ENCODE measurements at regions not wholly inside any gene's neighbourhood (a gene's known extent, or its start where the extent isn't known, plus 50 kb on each side); places are given as distances from the start of the nearest gene placed in this dataset.
"Not testable (repeated sequence)": the region's sequence is repeated elsewhere in the genome, so short reads cannot be mapped to it uniquely, and the experiment has no call there.

DNA sequence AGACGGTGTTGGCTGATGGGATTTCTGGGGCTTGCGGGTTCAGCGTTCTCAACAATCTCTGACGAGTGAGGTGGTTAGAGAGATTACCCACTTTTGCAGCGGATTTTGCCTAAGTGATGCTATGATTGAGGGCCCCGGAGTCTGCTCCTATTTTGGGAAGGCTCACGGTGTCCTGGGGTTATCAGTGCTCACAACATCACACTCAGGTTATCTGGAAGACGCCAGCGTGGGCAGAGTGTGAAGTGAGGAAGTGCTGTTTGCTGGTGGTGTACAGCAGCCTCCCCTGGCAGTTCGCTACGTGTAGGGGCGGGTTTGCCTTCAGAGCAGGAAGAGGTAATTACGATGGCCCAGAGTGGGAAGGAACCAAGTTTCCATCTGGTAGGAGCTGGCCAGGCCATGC, 341.2 kb upstream of the IRX2 start:
- no peak for DNase-seq

- no peak for DNase-seq
Observed at GRCh38 chr5:3092211-3092610, 340.7 kb upstream of the IRX2 start.

DNA sequence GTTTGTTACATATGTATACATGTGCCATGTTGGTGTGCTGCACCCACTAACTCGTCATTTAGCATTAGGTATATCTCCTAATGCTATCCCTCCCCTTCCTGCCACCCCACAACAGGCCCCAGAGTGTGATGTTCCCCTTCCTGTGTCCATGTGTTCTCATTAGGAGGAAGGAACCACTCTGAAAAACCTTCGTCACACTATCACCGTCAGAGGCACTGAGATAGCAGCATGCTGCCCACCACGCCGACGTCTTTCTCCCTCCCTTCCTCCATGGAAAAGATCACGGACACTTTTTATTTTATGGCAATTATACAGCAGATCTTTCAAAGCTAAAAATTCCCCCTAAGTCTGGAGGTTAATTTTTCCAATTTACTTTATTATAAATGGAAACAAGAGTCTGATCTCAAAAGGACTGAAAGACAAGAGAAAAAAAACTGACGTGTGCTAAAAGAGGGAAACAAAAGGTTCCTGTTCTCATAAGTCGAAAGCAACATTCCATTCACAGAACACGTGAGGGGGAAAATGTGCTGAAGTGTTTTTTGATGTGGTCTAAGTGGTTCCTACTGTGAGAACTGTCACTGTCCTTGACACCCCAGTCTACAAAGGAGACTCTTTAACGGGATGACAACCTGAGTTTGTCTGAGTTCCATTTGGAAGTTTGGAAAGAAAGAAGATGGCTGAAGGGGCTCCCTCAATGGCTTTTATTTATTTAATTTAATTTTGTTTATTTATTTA, 339.7 kb upstream of the IRX2 start:
- DNase-seq = no peak

DNA sequence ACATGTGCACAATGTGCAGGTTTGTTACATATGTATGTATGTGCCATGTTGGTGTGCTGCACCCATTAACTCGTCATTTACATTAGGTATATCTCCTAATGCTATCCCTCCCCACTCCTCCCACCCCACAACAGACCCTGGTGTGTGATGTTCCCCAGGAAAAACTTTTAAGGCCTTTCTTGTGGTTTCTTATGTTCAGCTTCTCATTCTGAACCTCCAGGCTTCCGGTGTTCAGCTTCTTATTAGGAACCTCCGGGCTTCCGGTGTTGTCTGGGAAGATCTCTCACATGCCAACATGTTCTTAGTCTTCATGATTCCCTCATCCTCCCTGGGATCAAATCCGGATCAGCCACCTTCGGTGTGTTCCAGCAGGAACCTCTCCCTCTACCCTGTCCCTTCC, 338.8 kb upstream of the IRX2 start:
- DNase-seq = not testable (repeated sequence)

- no peak for DNase-seq
Observed at GRCh38 chr5:3080366-3080765, 328.9 kb upstream of the IRX2 start.

GRCh38 chr5:3077684-3078083, 326.2 kb upstream of the IRX2 start:
- DNase-seq = no peak

GRCh38 chr5:3075309-3075708, 323.8 kb upstream of the IRX2 start:
- no peak for DNase-seq

DNA sequence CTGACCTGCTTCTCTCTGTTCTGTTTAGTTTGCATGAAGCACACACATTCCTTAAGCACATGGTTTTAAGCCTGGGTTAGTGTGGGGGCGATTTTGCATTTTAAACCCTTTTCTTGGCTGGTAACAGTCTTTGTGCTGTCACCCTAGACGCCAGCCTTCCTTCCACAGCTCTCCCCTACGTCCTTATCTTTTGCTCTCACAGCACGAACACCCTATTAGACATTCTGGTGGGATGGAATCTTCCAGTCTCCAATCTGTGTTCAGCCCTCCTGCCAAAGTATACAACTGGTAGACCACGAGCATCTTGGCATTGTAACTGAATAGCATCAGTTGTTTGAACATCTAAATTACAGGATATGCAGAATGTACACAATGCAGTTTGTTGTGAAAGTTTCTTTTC, 316.9 kb upstream of the IRX2 start:
- no peak for DNase-seq

DNA sequence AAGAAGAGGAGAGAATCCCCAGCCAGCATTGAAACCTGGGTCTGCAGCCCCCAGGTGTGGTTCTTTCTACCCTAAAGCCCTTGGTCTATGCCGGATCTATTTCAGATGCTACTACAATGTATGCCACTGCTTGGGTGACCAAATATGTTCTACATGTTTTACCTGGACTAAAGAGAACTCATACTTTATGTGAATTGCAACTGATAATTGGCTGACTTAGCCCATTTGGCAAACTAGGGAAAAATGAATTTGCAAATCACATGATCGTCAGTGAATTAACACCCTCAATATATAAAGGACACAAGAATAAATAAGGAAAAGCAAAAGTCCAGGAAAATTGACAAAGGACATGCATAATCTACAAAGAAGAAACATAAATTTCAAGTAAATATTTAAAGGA, 308.8 kb upstream of the IRX2 start:
- no peak for DNase-seq

GRCh38 chr5:3059488-3059887, 308.0 kb upstream of the IRX2 start:
- DNase-seq = no peak

GRCh38 chr5:3058942-3059341, 307.5 kb upstream of the IRX2 start:
- DNase-seq = no peak

DNA sequence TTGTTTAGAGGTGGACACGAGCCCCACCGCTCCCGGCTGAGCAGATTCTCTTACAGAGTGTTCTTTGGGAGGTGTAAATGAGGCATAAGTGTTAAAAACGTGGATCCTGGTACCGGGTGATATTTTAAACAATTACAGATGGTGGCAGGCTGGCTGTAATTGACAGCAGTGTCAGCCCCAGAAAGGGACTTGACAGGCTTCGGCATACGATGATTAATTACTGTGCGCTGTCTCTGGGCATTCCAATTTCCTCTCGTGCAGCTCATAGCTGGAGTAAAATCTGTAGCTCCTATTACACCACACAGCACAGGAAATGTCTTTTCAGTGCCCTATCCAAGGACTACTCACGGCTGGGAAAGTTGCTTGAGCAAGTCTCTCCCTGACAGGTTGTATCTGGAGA, 305.4 kb upstream of the IRX2 start:
- peak; percentile 65 for DNase-seq

DNA sequence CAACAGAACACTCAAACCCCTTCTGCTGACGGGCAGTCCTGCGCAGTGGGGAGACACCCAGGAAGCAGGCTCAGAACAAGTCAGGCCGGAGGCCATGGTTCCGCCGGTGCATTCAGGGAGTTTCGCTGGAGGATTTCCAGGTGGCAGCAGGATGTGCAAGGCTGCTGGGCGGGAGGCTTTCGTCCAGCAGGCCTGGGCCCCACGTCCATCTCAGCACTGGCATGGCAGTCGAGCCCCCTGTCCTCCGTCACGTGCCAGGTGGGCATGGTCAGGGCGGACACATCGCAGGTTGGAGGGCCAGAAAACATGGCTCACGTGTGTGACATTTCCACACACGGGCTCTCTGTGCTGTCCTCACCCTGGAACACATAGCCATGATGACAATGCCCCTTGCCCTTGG, 299.9 kb upstream of the IRX2 start:
- DNase-seq = no peak

- DNase-seq = no peak
Observed at GRCh38 chr5:3050863-3051262, 299.4 kb upstream of the IRX2 start.

DNA sequence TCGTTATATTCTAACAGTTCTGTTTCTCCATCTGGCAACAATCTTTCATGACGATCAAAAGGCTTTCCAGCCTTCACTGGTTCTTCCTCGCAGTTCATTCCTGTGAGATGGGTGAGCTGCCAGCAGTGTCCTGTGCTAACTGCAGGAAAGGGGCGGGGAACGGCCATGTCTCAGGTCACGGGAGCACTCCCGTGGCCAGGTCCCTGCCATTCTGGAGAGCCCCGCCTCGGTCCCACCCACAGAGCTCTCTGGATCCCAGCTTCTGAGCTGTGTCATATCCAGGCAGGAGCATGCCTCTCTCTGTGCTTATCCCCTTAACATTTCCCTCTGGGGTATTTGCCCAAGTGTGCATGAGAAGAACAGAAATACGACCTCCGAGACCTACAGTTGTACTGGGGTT, 297.8 kb upstream of the IRX2 start:
- DNase-seq = no peak

GRCh38 chr5:3047212-3047774, 295.8 kb upstream of the IRX2 start:
- no peak for DNase-seq

- DNase-seq = no peak
Observed at GRCh38 chr5:3043600-3043999, 292.1 kb upstream of the IRX2 start.

DNA sequence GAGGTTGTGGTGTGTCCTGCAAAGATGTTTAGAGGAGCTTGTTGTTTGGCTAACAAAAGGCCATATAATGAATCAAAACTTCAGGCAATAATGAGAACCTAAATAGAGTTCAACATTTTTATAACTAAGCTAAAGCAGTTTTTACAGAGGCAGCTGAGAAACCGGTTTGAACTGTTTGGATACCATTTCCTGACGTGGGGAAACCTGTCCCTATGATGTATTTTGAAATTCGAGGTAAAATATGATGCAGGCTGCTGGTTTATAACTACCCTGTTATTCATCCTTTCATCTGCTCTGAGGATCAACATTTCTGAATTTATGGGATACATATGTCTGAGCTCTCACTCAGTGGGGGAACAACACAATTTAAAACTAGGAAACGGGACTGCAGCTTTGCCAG, 289.5 kb upstream of the IRX2 start:
- no peak for DNase-seq

- DNase-seq = peak; percentile 46
Observed at GRCh38 chr5:3036041-3036788, 284.7 kb upstream of the IRX2 start.

- no peak for DNase-seq
Observed at GRCh38 chr5:3035452-3035851, 284.0 kb upstream of the IRX2 start.

GRCh38 chr5:3034881-3035280, 283.4 kb upstream of the IRX2 start:
- no peak for DNase-seq

GRCh38 chr5:3034449-3034848, 283.0 kb upstream of the IRX2 start:
- DNase-seq = no peak

DNA sequence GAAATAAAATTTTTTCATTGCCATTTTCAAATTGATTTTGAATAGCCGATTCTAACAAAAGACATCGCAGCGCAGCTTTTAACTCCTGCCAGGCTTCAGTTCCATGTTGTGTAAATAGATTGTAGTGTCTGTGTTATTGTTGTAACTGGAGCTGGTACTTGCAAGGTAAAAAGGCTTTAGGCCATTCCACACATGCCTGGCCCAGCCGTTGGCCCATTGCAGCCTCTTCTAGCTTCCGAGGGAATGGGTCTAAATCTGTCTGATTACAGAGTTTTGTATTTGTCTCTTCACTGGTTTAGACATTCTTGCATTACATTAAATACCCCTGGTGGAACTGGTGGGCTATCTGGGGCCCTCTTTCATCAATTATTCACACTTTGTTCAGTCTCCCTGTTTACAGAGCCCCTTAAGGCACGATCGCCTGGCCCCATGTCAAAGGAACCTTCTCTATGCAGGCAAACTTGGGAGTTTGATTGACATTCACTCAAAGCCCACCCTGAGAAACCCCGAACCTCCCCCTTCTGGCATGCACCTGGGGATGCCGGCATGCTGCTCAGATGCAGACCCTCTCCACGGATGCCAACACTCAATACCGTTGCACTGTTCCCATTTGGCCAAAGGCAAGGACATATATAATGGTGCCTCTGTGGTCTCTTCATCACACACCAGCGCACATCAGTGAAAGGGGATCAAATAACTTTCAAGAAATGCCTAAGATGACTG, 281.7 kb upstream of the IRX2 start:
- peak; percentile 50 for DNase-seq

- no peak for DNase-seq
Observed at GRCh38 chr5:3032513-3032912, 281.0 kb upstream of the IRX2 start.
